GM06990 (cell line): ENCODE measurements at regions not wholly inside any gene's neighbourhood (a gene's known extent, or its start where the extent isn't known, plus 50 kb on each side); places are given as distances from the start of the nearest gene placed in this dataset.

ENCODE experiments used
- DNase-seq: peaks from one replicate; pipeline ENCODE4 v3.0.0-alpha.2; 2011; ENCODE audit not compliant: insufficient read length; ENCODE audit errors: extremely low read depth
- H3K27me3 ChIP-seq: replicated peaks from 2 replicates; pipeline ENCODE4 v1.6.0; 2011; ENCODE audit warnings: low read length; ENCODE audit not compliant: control insufficient read depth, insufficient read depth
- H3K36me3 ChIP-seq: 2 replicates; pipeline ENCODE4 v1.5.1; 2011; ENCODE audit warnings: low read length; ENCODE audit not compliant: control insufficient read depth, insufficient read depth
- H3K4me3 ChIP-seq: replicated peaks from 2 replicates; pipeline ENCODE4 v1.5.1; 2011; ENCODE audit warnings: low read depth, mild to moderate bottlenecking, control low read depth, low read length
- CTCF ChIP-seq: IDR thresholded peaks from 2 replicates; pipeline ENCODE4 v1.5.1; 2011; ENCODE audit warnings: low read length, control low read depth, mild to moderate bottlenecking, inconsistent platforms; ENCODE audit not compliant: insufficient read depth, poor library complexity, severe bottlenecking

GRCh38 chr4:184879271-184879670, 53.5 kb upstream of the ACSL1 start:
- Histone ChIP-seq H3K4me3 (no peak overlapping the region), H3K36me3 (no peaks in the 10 kb centered on the region), H3K27me3 (peaks cover 2% of the 10 kb centered on the region)
- no peak for TF ChIP-seq CTCF
- no peak for DNase-seq

DNA sequence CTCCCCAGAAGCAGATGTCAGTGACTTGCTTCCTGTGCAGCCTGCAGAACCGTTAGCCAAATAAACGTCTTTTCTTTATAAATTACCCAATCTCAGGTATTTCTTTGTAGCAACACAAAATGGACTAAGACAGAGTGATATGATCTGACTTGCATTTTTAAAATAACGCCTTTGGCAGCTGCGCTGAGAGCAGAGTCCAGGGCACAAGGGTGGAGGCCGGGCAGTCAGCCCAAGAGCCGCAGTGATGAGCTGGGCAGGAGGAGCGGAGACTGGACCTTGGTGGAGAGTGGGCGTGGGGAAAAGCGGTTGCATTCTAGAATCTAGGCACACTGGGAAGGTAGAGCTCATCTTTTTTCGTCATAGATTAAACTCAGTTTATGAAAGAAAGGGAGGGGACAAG, 56.5 kb upstream of the ACSL1 start:
- Histone ChIP-seq H3K27me3 (peaks cover 2% of the 10 kb centered on the region), H3K36me3 (no peaks in the 10 kb centered on the region), H3K4me3 (no peak overlapping the region)
- TF ChIP-seq CTCF, result no peak
- no peak for DNase-seq

DNA sequence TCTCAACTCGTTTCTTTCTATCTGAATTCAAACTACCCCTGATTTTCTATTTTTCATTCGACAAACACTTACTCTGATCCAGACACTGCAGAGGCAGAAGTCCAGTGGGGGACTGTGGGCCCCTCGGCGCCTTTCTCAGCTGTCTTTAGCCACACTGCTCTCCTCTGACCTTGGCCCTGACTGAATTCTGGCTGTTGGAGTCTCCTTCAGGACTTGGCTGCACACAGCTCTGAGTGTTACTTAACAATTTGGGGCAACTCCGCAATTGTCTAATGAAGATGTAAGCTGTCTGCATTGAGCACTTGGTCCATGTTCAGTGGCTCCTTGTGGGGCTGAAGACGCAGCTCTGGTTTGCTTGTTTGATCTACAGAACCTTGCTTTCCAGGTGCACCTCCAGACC, 57.3 kb upstream of the ACSL1 start:
- no peak for DNase-seq
- no peak for TF ChIP-seq CTCF
- Histone ChIP-seq H3K27me3 (peaks cover 2% of the 10 kb centered on the region), H3K36me3 (no peaks in the 10 kb centered on the region), H3K4me3 (no peak overlapping the region)

DNA sequence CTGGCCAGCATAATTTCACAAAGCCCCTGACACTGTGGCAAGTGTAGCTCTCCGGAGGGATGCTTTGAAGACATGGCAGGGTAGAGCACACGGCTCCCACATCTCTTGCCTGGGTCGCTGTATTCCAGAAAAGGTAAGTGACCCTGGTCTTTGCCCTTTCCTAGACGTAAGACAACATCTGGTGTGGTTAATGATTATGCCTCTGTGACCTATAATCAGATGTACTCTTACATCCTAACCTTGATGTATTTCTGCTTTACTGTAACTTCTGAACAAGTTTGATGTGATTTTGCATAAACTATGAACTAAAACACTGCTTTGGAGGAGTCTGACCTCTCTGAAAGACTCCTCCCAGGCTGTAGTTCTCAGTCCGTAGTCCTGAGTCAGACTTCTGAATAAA, 59.1 kb upstream of the ACSL1 start:
- Histone ChIP-seq H3K4me3 (no peak overlapping the region), H3K27me3 (peaks cover 2% of the 10 kb centered on the region), H3K36me3 (no peaks in the 10 kb centered on the region)
- DNase-seq, result no peak
- TF ChIP-seq CTCF, result no peak

DNA sequence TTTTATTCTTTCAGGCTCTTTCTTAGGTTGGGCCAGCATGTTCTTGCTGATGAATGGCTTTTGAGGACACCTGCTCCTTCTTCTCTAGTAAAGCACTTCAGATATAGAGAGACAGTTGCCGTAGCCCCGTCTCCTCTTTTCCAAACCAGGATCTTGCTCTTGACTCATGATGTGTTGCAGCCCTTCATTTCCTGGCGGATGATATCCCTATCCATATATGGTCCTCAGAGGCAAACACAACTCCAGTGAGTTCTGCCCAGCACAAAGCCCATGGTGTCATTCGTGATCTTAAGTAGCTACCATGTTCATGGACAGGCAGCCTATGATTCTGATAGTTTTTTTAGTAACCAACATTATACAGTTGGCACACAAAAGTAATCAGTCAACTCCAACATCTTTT, 59.8 kb upstream of the ACSL1 start:
- no peak for DNase-seq
- no peak for TF ChIP-seq CTCF
- H3K36me3 ChIP-seq, result no peaks in the 10 kb centered on the region
- H3K27me3 ChIP-seq, result no peaks in the 10 kb centered on the region
- H3K4me3 ChIP-seq, result no peak overlapping the region

DNA sequence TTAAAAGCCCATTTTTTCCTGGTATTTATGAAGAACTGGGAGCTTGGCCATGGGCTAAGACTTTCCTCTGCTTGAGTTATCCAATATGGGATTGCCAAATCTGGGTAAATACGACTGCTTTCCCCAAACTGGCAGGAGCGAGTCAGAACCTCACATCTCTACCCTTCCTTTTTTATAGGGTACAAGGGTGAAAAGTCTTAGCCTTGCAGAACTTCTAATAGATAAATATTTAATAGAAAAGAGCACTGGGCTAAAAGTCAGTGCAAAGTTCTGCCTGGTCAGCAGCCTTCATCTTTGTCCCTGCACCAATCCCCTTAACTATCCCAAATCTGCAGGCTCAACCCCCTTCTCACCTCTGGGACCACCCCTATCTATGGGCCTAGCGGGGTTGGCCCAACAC, 61.6 kb upstream of the ACSL1 start:
- TF ChIP-seq CTCF, result no peak
- Histone ChIP-seq H3K36me3 (no peaks in the 10 kb centered on the region), H3K27me3 (no peaks in the 10 kb centered on the region), H3K4me3 (no peak overlapping the region)
- no peak for DNase-seq
